ENCODE measurements at regions not wholly inside any gene's neighbourhood (a gene's known extent, or its start where the extent isn't known, plus 50 kb on each side); places are given as distances from the start of the nearest gene placed in this dataset.

DNA sequence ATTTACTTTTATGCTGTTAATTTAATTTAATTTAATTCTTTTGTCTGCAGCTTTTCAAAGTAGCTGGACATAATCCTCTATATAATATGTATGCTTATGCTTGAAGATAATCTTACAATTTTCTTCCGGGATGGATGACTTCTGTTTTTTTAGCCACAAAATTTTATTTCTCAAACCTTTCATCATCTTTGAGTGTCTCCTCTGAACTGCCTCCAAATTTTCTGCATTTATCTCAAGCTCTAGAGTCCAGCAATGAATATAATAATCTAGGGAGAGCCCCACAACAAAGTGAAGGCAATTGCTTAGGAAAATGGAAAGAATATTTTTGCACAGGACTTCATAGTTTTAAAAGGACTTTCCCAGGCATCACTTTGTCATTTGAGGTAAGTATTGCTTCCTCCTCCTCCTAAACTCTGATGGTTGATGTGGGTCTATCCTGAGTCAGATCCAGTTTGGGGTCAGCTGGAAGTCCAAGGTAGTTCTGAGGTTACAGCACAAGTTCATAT, 53.7 kb upstream of the FAM3C start:
- DNase-seq (ENCODE audit: low spot score), result no peak

DNA sequence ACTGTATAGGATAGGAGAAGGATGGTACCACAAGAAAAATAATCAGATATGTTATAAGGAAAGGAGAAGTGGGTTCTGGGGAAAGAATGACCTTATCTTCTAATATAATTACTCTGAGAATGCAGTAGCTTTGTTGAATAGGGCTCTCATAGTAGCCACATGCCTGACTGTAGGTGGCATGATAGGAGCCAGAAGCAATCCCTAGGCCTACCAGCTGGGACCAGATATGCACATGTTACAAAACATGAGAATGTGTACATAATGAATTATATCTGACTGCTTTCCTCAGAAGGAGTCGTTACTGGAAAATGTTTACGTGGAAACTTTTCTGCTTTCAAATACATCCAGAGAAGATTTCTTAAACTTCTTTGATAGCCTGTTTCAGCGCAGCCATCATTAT, 53.2 kb upstream of the FAM3C start:
- no peak for DNase-seq (ENCODE audit: low spot score)

DNA sequence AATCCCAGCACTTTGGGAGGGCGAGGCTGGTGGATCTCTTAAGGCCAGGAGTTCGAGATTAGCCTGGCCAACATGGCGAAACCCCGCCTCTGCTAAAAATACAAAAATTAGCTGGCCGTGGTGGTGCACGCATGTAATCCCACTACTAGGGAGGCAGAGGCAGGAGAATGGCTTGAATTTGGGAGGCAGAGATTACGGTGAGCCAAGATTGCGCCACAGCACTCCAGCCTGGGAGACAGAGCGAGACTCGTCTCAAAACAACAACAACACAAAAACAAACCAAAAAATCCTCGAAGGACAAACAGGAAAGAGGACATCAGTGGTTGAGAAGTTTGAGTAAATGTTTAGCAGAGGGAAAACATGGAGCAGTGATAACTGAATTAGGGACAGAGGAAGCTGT, 52.3 kb upstream of the FAM3C start:
- no peak for DNase-seq (ENCODE audit: low spot score)

DNA sequence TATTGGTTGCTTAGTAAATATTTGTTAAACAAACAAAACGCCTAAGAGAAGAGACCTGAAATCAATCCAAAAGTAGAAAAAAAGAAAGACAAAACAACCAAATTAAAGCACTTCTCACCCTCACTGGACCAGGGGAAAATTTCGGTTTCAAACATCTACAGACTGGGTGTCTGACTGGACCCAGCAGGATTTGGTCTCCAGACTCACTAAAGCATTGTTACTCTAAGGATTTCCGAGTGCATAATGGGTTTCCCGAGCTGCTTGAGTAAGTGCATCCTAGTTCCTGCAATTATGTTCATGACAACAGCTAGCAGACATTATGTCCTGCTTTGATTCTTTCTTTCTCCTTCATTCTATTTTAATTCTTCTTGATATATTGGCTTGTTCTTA, 51.8 kb upstream of the FAM3C start:
- no peak for DNase-seq (ENCODE audit: low spot score)

DNA sequence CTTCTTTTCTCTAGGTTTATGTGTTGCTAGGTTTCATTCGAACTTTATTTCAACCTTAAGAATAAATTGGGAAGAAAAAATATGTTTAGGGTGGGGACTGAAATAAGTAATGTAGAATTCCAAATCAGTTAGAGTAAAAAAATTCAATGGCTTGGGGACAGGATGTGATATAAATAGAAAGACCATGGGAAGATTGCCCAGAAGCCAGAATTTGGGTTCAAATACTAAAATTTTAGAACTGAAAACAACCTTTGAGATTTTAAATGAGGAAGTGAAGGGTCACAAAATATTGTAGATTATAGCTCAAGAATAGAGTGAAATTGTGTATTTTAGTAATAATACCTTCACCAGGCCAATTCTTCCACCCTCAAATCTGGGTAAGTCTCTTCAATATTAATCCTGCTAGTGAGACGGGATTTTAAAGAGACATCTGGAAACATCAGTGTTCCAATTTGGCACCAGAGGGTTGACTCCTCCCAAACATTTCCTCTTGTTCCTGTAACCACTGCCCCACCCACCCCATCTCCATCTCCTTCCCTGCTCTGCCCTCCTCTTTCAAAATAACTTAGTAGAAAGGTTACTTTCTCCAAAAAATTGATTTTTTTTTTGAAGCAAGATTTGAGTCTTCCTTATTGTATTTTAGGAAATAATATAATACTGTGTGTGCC, 51.3 kb upstream of the FAM3C start:
- DNase-seq (ENCODE audit: low spot score), result no peak

DNA sequence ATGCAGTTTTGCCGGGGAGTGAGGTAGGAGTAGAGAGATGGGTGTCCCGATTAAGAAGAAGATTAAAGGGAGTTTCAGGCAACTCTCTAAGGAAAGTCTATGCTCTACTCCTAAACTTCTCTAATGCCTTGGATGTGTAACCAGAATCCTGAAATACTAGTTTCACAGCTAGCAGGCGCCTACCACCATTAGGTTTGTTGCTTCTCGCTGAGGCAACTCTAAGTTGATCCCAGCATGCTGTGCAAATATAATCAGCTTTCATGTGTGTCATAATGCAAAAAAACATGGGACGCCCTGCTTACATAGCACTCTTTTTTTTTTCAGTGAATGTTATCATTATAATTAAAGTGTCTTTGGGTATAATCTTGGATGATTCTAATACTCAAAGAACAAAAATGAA, 50.4 kb upstream of the FAM3C start:
- DNase-seq (ENCODE audit: low spot score), result no peak

Measured in kidney tubule cell (primary cell).